SU-DHL-6 (cell line): ENCODE measurements at regions not wholly inside any gene's neighbourhood (a gene's known extent, or its start where the extent isn't known, plus 50 kb on each side); places are given as distances from the start of the nearest gene placed in this dataset.

ENCODE experiments used
- H2AFZ ChIP-seq: fragments of 200-600 bp; sonication (generic); 2 replicates; pipeline ENCODE4 v1.6.1; 2014; ENCODE audit warnings: low read depth, mild to moderate bottlenecking, moderate library complexity, mixed read lengths, antibody characterized with exemption, low read length; ENCODE audit not compliant: severe bottlenecking
- H3F3A ChIP-seq: fragments of 200-600 bp; shearing (Covaris generic); 2 replicates; pipeline ENCODE4 v1.6.0; 2016; ENCODE audit warnings: antibody characterized with exemption, mild to moderate bottlenecking; ENCODE audit not compliant: insufficient read depth
- H3K27ac ChIP-seq: fragments of 200-600 bp; sonication (generic); 2 replicates; pipeline ENCODE4 v1.5.1; 2016; ENCODE audit warnings: low read depth, mild to moderate bottlenecking, low read length, moderate library complexity, mixed read lengths
- H3K27me3 ChIP-seq: fragments of 200-600 bp; sonication (generic), shearing (Covaris generic); 2 replicates; pipeline ENCODE4 v1.6.0; 2014; ENCODE audit warnings: mild to moderate bottlenecking, low read length
- H3K36me3 ChIP-seq: fragments of 200-600 bp; sonication (generic); 2 replicates; pipeline ENCODE4 v1.6.1; 2014; ENCODE audit warnings: mild to moderate bottlenecking, low read length, mixed read lengths
- H3K4me2 ChIP-seq: fragments of 300-600, 200-600 bp; shearing (Covaris generic), sonication (generic); 2 replicates; pipeline ENCODE4 v1.6.0; 2014; ENCODE audit warnings: low read length, low read depth, mild to moderate bottlenecking; ENCODE audit not compliant: poor library complexity, severe bottlenecking
- H3K4me3 ChIP-seq: fragments of 200-600 bp; sonication (generic); 2 replicates; pipeline ENCODE4 v1.5.1; 2014; ENCODE audit warnings: antibody characterized with exemption, low read length, mild to moderate bottlenecking, mixed read lengths; ENCODE audit not compliant: insufficient read depth, poor library complexity, severe bottlenecking
- H3K79me2 ChIP-seq: fragments of 200-600 bp; sonication (generic); 2 replicates; pipeline ENCODE4 v1.6.1; 2014; ENCODE audit warnings: mild to moderate bottlenecking, low read length, moderate library complexity; ENCODE audit not compliant: insufficient read depth
- H3K9ac ChIP-seq: fragments of 200-600 bp; sonication (generic); 2 replicates; pipeline ENCODE4 v1.7.0; 2014; ENCODE audit warnings: mild to moderate bottlenecking, low read length
- H3K9me2 ChIP-seq: fragments of 200-600 bp; sonication (generic); replicated peaks from 2 replicates; pipeline ENCODE4 v1.6.1; 2014; ENCODE audit warnings: low read length; ENCODE audit not compliant: insufficient read depth
- H3K9me3 ChIP-seq: fragments of 200-600 bp; sonication (generic); 2 replicates; pipeline ENCODE4 v1.6.1; 2014; ENCODE audit warnings: low read length, mixed read lengths; ENCODE audit not compliant: insufficient read depth
- H4K20me1 ChIP-seq: fragments of 200-600 bp; sonication (generic); 2 replicates; pipeline ENCODE4 v1.6.1; 2014; ENCODE audit warnings: low read depth, mild to moderate bottlenecking, antibody characterized with exemption, low read length, moderate library complexity, mixed read lengths
- EZH2phosphoT487 ChIP-seq: fragments of 200-600 bp; sonication (generic), shearing (Covaris generic); conservative IDR thresholded peaks from 2 replicates; pipeline ENCODE4 v1.6.1; 2018; ENCODE audit warnings: mild to moderate bottlenecking, antibody characterized with exemption, low read length, moderate library complexity, mixed read lengths
- TF ChIP-seq, protein P1 (sequence below): fragments of 200-600 bp; sonication (generic); IDR thresholded peaks from one replicate; pipeline ENCODE4 v1.5.1; 2017; ENCODE audit warnings: antibody characterized with exemption, mild to moderate bottlenecking, low read length, moderate library complexity; ENCODE audit not compliant: insufficient read depth, poor library complexity, severe bottlenecking

DNA sequence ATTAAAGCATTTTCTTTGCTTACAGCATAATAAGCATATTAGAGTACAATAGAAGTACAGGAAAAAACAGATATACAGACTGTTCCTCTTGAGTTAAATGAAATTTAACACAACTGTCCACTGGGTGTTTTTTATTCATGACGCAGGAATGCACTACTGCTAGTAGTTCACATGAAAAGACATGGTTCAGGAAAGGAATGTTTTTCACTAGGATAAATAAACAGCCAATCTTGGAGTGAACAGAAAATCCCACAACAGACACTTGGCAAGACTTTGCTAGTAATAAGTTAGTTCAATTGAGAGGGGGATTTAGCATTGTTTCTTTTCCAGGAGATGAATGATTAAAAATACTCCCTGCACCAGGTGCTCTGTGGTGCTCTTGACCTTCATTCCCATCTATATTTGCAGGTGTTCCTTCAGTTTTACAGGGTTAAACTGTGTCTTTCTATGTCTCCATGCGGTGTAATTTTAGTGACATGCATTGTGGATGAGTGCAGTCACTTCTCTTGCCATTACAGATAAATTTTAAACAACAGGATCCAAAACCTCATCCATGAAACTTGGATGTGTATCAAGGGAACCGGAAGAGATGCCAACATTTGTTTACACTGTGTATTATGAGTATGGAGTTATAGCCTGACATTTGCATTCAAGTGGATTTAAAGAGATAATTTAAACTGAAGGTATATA, 796.6 kb downstream of the DSC3 start:
- no peak overlapping the region for H3K4me2 ChIP-seq
- H3K9ac ChIP-seq: no peak overlapping the region
- no peak overlapping the region for H3K4me3 ChIP-seq
- TF ChIP-seq, protein P1, sequence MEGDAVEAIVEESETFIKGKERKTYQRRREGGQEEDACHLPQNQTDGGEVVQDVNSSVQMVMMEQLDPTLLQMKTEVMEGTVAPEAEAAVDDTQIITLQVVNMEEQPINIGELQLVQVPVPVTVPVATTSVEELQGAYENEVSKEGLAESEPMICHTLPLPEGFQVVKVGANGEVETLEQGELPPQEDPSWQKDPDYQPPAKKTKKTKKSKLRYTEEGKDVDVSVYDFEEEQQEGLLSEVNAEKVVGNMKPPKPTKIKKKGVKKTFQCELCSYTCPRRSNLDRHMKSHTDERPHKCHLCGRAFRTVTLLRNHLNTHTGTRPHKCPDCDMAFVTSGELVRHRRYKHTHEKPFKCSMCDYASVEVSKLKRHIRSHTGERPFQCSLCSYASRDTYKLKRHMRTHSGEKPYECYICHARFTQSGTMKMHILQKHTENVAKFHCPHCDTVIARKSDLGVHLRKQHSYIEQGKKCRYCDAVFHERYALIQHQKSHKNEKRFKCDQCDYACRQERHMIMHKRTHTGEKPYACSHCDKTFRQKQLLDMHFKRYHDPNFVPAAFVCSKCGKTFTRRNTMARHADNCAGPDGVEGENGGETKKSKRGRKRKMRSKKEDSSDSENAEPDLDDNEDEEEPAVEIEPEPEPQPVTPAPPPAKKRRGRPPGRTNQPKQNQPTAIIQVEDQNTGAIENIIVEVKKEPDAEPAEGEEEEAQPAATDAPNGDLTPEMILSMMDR: no peak
- no peak for TF ChIP-seq EZH2phosphoT487
- H4K20me1 ChIP-seq: no peaks in the 10 kb centered on the region
- no peaks in the 10 kb centered on the region for H3F3A ChIP-seq
- H3K36me3 ChIP-seq: no peaks in the 10 kb centered on the region
- no peaks in the 10 kb centered on the region for H3K9me2 ChIP-seq
- no peaks in the 10 kb centered on the region for H3K27me3 ChIP-seq
- no peak overlapping the region for H3K27ac ChIP-seq
- H3K79me2 ChIP-seq: no peaks in the 10 kb centered on the region
- no peak overlapping the region for H2AFZ ChIP-seq
- no peaks in the 10 kb centered on the region for H3K9me3 ChIP-seq

DNA sequence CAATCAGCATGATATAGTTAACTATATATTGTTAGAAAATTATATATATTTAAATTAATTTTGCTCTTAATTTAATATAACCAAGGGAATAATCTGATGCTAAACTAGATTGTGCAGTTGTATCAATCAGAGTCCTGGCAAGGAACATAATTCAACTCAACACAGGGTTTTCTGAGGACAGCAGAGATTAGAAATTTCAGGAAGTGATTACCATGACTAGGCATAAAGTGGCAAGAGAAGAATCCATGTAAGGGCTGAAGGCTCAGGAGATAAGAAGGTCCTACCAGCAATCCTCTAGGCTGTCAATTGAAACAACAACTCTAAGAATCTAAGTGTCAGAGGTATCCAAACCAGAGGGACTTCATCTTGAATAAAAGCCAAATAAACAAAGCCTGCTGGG, 807.8 kb downstream of the DSC3 start:
- Histone ChIP-seq H3K79me2 (no peaks in the 10 kb centered on the region), H4K20me1 (no peaks in the 10 kb centered on the region), H3K27ac (no peak overlapping the region), H3K9me3 (no peaks in the 10 kb centered on the region), H3K9me2 (no peaks in the 10 kb centered on the region), H2AFZ (no peak overlapping the region), H3F3A (no peaks in the 10 kb centered on the region), H3K9ac (no peak overlapping the region), H3K27me3 (no peaks in the 10 kb centered on the region), H3K36me3 (no peaks in the 10 kb centered on the region), H3K4me2 (no peak overlapping the region), H3K4me3 (no peak overlapping the region)
- no peak for TF ChIP-seq EZH2phosphoT487
- TF ChIP-seq, protein P1: no peak

DNA sequence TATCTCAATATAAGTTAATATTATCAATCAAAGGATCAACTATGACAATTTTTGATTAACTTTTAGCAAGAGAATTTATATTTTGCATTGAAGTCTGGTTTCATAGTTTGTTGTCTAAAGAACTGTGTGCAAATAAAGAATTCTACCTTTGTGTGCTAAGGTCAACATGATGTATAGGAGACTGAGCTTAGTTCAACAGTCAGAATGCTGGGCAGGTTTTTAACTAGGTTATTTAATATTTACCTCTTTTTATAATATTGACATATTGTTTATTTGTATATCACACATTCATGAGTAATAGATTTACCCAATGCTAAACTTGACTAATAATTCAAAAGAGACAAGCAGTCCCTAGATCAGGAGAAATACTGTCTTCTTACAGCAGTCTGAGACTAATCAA, 831.4 kb downstream of the DSC3 start:
- no peaks in the 10 kb centered on the region for H3F3A ChIP-seq
- H3K9me3 ChIP-seq: no peaks in the 10 kb centered on the region; the same call in 1 of the 2 replicates
- no peak overlapping the region for H3K9ac ChIP-seq
- no peak overlapping the region for H3K27ac ChIP-seq
- no peak overlapping the region for H3K4me3 ChIP-seq
- H3K36me3 ChIP-seq: no peaks in the 10 kb centered on the region; the same call in 1 of the 2 replicates
- H2AFZ ChIP-seq: no peak overlapping the region
- no peaks in the 10 kb centered on the region for H4K20me1 ChIP-seq
- no peaks in the 10 kb centered on the region for H3K9me2 ChIP-seq
- no peaks in the 10 kb centered on the region for H3K79me2 ChIP-seq
- H3K4me2 ChIP-seq: no peak overlapping the region
- TF ChIP-seq, protein P1: no peak
- no peak for TF ChIP-seq EZH2phosphoT487
- no peaks in the 10 kb centered on the region for H3K27me3 ChIP-seq
